GM12864 (cell line): ENCODE measurements at regions not wholly inside any gene's neighbourhood (a gene's known extent, or its start where the extent isn't known, plus 50 kb on each side); places are given as distances from the start of the nearest gene placed in this dataset.

Experiments
- DNase-seq: peaks from one replicate; pipeline ENCODE4 v3.0.0-alpha.2; 2011; ENCODE audit warnings: low read depth
- H3K4me3 ChIP-seq: 2 replicates; pipeline ENCODE4 v1.5.1; 2011; ENCODE audit warnings: mild to moderate bottlenecking, low read depth, low read length, control low read depth
- CTCF ChIP-seq: IDR thresholded peaks from 2 replicates; pipeline ENCODE4 v1.5.1; 2011; ENCODE audit warnings: low read depth, mild to moderate bottlenecking, moderate library complexity, low read length, control low read depth, inconsistent platforms; ENCODE audit errors: missing control alignments

GRCh38 chr2:65799141-65799854 lies 366.9 kb upstream of the SPRED2 start:
- no peak for DNase-seq
- TF ChIP-seq CTCF: no peak
- H3K4me3 ChIP-seq: no peak overlapping the region

- H3K4me3 ChIP-seq: no peak overlapping the region
- no peak for TF ChIP-seq CTCF
- no peak for DNase-seq
Observed at GRCh38 chr2:65798641-65799040, 366.2 kb upstream of the SPRED2 start.

- no peak overlapping the region for H3K4me3 ChIP-seq
- no peak for TF ChIP-seq CTCF
Observed at GRCh38 chr2:65794994-65795393, 362.6 kb upstream of the SPRED2 start.

GRCh38 chr2:65791404-65791975 lies 359.1 kb upstream of the SPRED2 start:
- TF ChIP-seq CTCF: no peak
- no peak for DNase-seq
- no peak overlapping the region for H3K4me3 ChIP-seq

More at GRCh38 chr2:65794994-65795393, 362.6 kb upstream of the SPRED2 start:
- no peak for DNase-seq

- no peak for TF ChIP-seq CTCF
- H3K4me3 ChIP-seq: no peak overlapping the region
- no peak for DNase-seq
Observed at GRCh38 chr2:65790676-65790935, 358.2 kb upstream of the SPRED2 start.

- no peak for TF ChIP-seq CTCF
- DNase-seq: no peak
- no peak overlapping the region for H3K4me3 ChIP-seq
Observed at GRCh38 chr2:65789923-65790675, 357.7 kb upstream of the SPRED2 start.
